Ascending aorta (tissue), 2 donors: ENCODE measurements at regions not wholly inside any gene's neighbourhood (a gene's known extent, or its start where the extent isn't known, plus 50 kb on each side); places are given as distances from the start of the nearest gene placed in this dataset.
"Not testable (repeated sequence)": the region's sequence is repeated elsewhere in the genome, so short reads cannot be mapped to it uniquely, and the experiment has no call there.

Source experiments
- DNase-seq, 2 donors: peaks; one replicate each; pipeline ENCODE4 v3.0.0-alpha.2; 2019; ENCODE audit warnings: low spot score in 2 of 2
- H3K27ac ChIP-seq, 2 donors: fragments of 200-600 bp; sonication (generic); one replicate each; pipeline ENCODE4 v1.5.1; 2016 to 2017; ENCODE audit warnings: mild to moderate bottlenecking in 1 of 2
- H3K27me3 ChIP-seq: fragments of 200-600 bp; sonication (generic); one replicate; pipeline ENCODE4 v1.5.1; 2017
- H3K36me3 ChIP-seq, 2 donors: fragments of 200-600 bp; sonication (generic); one replicate each; pipeline ENCODE4 v1.5.1; 2016
- H3K4me1 ChIP-seq, 2 donors: fragments of 200-600 bp; sonication (generic); one replicate each; pipeline ENCODE4 v1.5.1; 2016 to 2017; ENCODE audit warnings: mild to moderate bottlenecking in 1 of 2
- H3K4me3 ChIP-seq, 2 donors: fragments of 200-600 bp; sonication (generic); one replicate each; pipeline ENCODE4 v1.5.1; 2016 to 2017; ENCODE audit warnings: mild to moderate bottlenecking in 1 of 2
- H3K9me3 ChIP-seq, 2 donors: fragments of 200-600 bp; sonication (generic); one replicate each; pipeline ENCODE4 v1.5.1; 2016
- intact Hi-C: fragments of 100-400 bp; cut with DNase I; formaldehyde crosslinking; loops from one replicate; pipeline ENCODE4 v1.15.1; 2023
- TF ChIP-seq, protein P1 (sequence below), 3 experiments: fragments of 200-600 bp in 2 of 3; fragments of 450-650 bp in 1 of 3; sonication (generic) in 2 of 3; IDR thresholded peaks; one replicate each; pipeline ENCODE4 v1.5.1; 2016 to 2019; ENCODE audit warnings: antibody characterized with exemption in 3 of 3, mild to moderate bottlenecking in 1 of 3, moderate library complexity in 1 of 3

DNA sequence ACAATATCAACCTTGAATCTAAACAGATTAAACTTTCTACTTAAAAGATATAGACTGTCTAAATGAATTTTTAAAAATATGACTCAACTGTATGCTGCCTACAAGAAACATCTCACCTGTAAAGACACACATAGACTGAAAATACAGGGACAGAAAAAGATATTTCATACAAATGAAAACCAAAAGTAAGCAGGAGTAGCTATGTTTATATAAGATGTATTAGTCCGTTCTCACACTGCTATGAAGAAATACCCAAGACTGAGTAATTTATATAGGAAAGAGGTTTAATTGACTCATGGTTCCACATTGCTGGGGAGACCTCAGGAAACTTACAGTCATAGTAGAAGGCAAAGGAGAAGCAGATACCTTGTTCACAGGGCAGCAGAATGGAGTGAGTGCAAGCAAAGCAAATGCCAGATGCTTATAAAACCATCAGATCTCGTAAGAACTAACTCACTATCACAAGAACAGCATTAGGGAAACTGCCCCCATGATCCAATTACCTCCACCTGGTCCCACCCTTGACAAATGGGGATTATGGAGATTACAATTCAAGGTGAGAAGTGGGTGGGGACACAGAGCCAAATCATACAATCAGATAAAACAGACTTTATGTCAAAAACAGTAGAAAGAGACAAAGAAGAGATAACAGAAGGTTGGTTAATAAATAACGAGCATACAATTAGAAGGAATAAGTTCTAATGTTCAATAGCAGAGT, 214.4 kb upstream of the SLC39A10 start:
- intact Hi-C loops: no loop called here
- H3K27me3 ChIP-seq: no peaks in the 10 kb centered on the region
- H3K4me1 ChIP-seq: no peaks in the 10 kb centered on the region
- DNase-seq: no peak
- no peak overlapping the region for H3K4me3 ChIP-seq
- TF ChIP-seq, protein P1, sequence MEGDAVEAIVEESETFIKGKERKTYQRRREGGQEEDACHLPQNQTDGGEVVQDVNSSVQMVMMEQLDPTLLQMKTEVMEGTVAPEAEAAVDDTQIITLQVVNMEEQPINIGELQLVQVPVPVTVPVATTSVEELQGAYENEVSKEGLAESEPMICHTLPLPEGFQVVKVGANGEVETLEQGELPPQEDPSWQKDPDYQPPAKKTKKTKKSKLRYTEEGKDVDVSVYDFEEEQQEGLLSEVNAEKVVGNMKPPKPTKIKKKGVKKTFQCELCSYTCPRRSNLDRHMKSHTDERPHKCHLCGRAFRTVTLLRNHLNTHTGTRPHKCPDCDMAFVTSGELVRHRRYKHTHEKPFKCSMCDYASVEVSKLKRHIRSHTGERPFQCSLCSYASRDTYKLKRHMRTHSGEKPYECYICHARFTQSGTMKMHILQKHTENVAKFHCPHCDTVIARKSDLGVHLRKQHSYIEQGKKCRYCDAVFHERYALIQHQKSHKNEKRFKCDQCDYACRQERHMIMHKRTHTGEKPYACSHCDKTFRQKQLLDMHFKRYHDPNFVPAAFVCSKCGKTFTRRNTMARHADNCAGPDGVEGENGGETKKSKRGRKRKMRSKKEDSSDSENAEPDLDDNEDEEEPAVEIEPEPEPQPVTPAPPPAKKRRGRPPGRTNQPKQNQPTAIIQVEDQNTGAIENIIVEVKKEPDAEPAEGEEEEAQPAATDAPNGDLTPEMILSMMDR (IDR thresholded peaks at IDR 0.05): no peak
- peaks cover 0 to 12% of the 10 kb centered on the region in 2 donors for H3K9me3 ChIP-seq
- no peaks in the 10 kb centered on the region for H3K36me3 ChIP-seq
- no peak overlapping the region for H3K27ac ChIP-seq

DNA sequence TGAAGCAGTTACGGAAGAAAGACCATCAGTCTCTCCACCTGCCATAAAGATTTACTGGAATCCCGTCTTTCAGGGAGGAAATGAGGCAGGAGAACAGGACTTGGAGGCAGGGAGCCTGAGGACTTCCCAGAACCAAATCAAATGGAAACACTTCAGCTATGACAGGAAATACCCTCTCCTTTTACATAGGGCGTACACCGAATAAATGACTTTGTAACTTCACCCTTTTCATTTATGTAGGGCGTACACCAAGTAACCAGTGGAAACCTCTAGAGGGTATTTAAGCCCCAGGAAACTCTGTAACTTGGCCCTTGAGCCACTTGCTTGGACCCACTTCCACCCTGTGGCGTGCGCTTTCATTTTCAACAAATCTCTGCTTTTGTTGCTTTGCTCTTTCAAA, 218.3 kb upstream of the SLC39A10 start:
- H3K36me3 ChIP-seq: no peaks in the 10 kb centered on the region
- H3K27ac ChIP-seq: no peak overlapping the region
- DNase-seq: no peak
- H3K4me3 ChIP-seq: no peak overlapping the region
- H3K4me1 ChIP-seq: no peaks in the 10 kb centered on the region
- intact Hi-C loops: no loop called here
- peaks cover 0 to 12% of the 10 kb centered on the region in 2 donors for H3K9me3 ChIP-seq
- H3K27me3 ChIP-seq: no peaks in the 10 kb centered on the region
- TF ChIP-seq, protein P1 (IDR thresholded peaks at IDR 0.05): no peak

DNA sequence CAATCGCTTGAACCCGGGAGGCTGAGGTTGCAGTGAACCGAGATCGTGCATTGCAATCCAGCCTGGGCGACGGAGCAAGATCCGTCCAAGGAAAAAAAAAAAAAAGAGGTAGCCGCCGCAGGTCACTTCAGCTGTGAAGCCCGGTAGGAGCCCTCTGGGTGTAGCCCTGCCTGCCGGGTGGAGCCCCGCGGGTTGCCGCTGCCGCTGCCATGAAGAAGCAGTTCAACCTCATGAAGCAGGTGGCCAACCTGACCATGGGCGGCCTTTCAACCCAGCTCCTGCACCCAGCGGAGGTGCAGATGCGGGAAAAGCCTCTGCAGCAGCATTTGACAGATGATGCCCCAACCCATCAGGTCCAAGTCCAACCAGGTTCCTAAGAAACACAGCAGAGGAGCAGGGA, 219.5 kb upstream of the SLC39A10 start:
- no peak overlapping the region for H3K27ac ChIP-seq
- no peaks in the 10 kb centered on the region for H3K36me3 ChIP-seq
- no peak overlapping the region for H3K4me3 ChIP-seq
- H3K9me3 ChIP-seq: peaks cover 0 to 12% of the 10 kb centered on the region in 2 donors
- H3K4me1 ChIP-seq: no peaks in the 10 kb centered on the region
- no peak for DNase-seq
- no peaks in the 10 kb centered on the region for H3K27me3 ChIP-seq
- TF ChIP-seq, protein P1 (IDR thresholded peaks at IDR 0.05): no peak
- intact Hi-C loops: no loop called here

DNA sequence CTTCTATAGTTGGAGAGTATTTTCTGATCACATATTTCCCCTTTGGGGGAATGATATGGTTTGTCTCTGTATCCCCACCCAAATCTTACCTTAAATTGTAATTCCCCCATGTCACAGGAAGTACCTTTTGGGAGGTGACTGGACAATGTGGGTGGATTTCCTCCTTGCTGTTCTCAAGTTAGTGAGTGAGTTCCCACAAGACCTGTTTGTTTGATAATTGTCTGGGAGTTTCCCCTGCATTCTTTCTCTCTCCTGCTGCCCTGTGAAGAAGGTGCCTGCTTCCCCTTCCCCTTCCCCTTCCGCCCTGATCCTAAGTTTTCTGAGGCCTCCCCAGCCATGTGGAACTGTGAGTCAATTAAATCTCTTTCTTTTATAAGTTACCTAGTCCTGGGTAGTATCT, 222.7 kb upstream of the SLC39A10 start:
- intact Hi-C loops: no loop called here
- TF ChIP-seq, protein P1 (IDR thresholded peaks at IDR 0.05): no peak

DNA sequence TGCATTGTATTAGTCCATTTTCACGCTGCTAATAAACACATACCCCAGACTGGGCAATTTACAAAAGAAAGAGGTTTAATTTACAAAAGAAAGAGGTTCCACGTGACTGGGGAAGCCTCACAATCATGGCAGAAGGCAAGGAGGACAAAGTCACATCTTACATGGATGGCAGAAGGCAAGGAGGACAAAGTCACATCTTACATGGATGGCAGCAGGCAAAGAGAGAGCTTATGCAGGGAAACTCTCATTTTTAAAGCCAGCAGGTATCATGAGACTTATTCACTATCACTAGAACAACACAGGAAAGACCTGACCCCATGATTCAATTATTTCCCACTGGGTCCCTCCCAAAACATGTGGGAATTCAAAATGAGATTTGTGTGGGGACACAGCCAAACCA, 223.3 kb upstream of the SLC39A10 start:
- intact Hi-C loops, DNase-seq, H3K4me1 ChIP-seq, H3K4me3 ChIP-seq, H3K27me3 ChIP-seq, H3K27ac ChIP-seq, H3K36me3 ChIP-seq, H3K9me3 ChIP-seq: not testable (repeated sequence)

More for the DNA sequence above, 222.7 kb upstream of the SLC39A10 start:
- H3K9me3 ChIP-seq: no peaks in the 10 kb centered on the region
- DNase-seq: no peak
- no peak overlapping the region for H3K4me3 ChIP-seq
- H3K4me1 ChIP-seq: no peaks in the 10 kb centered on the region
- no peak overlapping the region for H3K27ac ChIP-seq
- H3K27me3 ChIP-seq: no peaks in the 10 kb centered on the region
- H3K36me3 ChIP-seq: no peaks in the 10 kb centered on the region

DNA sequence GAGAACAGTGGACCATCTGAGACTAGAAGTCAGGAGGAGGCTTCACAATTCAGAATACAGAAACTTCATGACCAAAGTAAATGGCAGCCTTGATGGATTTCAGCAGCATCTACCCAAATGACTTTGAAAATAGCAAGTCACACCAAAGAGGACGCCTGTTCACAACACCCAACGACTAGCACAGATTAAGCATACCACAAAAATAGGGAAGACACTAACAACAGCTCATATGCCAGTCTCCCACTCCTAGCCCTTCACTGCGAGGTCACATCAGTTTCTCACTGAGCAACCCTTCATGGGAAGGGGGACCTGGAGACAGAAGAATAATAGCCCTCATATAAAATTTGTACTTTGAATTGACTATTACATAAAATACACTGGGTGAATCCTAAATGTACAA, 228.4 kb upstream of the SLC39A10 start:
- Histone ChIP-seq H3K36me3 (no peaks in the 10 kb centered on the region), H3K9me3 (no peaks in the 10 kb centered on the region), H3K27me3 (no peaks in the 10 kb centered on the region), H3K4me1 (no peaks in the 10 kb centered on the region), H3K4me3 (no peak overlapping the region), H3K27ac (no peak overlapping the region)
- intact Hi-C loops: no loop called here
- TF ChIP-seq, protein P1 (IDR thresholded peaks at IDR 0.05): no peak
- DNase-seq: no peak
